Sigmoid colon (tissue), 6 donors: ENCODE measurements at regions not wholly inside any gene's neighbourhood (a gene's known extent, or its start where the extent isn't known, plus 50 kb on each side); places are given as distances from the start of the nearest gene placed in this dataset.

Experiments used
- DNase-seq: peaks from one replicate; pipeline ENCODE4 v3.0.0-alpha.2; 2019
- H3K27ac ChIP-seq, 4 donors: fragments of 200-600 bp; sonication (generic); one replicate each; pipeline ENCODE4 v1.5.1; 2016 to 2019; ENCODE audit warnings: mild to moderate bottlenecking in 1 of 4
- H3K27me3 ChIP-seq, 3 donors: fragments of 200-600 bp; sonication (generic); one replicate each; pipeline ENCODE4 v1.5.1; 2019; ENCODE audit warnings: mild to moderate bottlenecking in 1 of 3
- H3K36me3 ChIP-seq, 4 donors: fragments of 200-600 bp; sonication (generic); one replicate each; pipeline ENCODE4 v1.5.1; 2016 to 2019
- H3K4me1 ChIP-seq, 4 donors: fragments of 200-600 bp; sonication (generic); one replicate each; pipeline ENCODE4 v1.5.1; 2017 to 2019
- H3K4me3 ChIP-seq, 4 donors: fragments of 200-600 bp; sonication (generic); one replicate each; pipeline ENCODE4 v1.5.1; 2017 to 2019; ENCODE audit warnings: mild to moderate bottlenecking in 2 of 4, moderate library complexity in 1 of 4
- H3K9me3 ChIP-seq, 4 donors: fragments of 200-600 bp in 3 of 4; sonication (generic) in 3 of 4; one replicate each; pipeline versions ENCODE4 v1.5.1 to v1.6.1; 2013 to 2019
- CTCF ChIP-seq, 4 experiments: fragments of 450-650 bp in 3 of 4; fragments of 200-600 bp in 1 of 4; IDR thresholded peaks; one replicate each; pipeline ENCODE4 v1.5.1; 2016 to 2019; ENCODE audit warnings: antibody characterized with exemption in 4 of 4, mild to moderate bottlenecking in 3 of 4, moderate library complexity in 2 of 4
- EP300 ChIP-seq, 4 donors: sonication (generic); formaldehyde crosslinking; IDR thresholded peaks; one replicate each; pipeline ENCODE4 v1.6.1; 2017; ENCODE audit warnings: antibody characterized with exemption in 4 of 4
- POLR2A ChIP-seq, 2 donors: fragments of 450-650 bp; IDR thresholded peaks; one replicate each; pipeline ENCODE4 v1.6.1; 2016; ENCODE audit warnings: antibody characterized with exemption in 2 of 2, mild to moderate bottlenecking in 2 of 2, moderate library complexity in 2 of 2
- POLR2AphosphoS5 ChIP-seq, 4 donors: sonication (generic); formaldehyde crosslinking; IDR thresholded peaks; one replicate each; pipeline ENCODE4 v1.6.1; 2017; ENCODE audit warnings: antibody characterized with exemption in 4 of 4
- WGBS, 2 donors: extraction: QIAGEN DNeasy Blood & Tissue Kit; methylation state at CpG; one replicate each; pipeline ENCODE4 v1.1.7; 2013; 5-methylcytosine and 5-hydroxymethylcytosine counted together
- intact Hi-C: fragments of 100-400 bp; cut with DNase I; formaldehyde crosslinking; loops from one replicate; pipeline ENCODE4 v1.15.1; 2023
- donor health status: healthy with polysubstance abuse.
- donor health status: healthy.

- Histone ChIP-seq H3K9me3 (no peaks in the 10 kb centered on the region), H3K4me3 (no peak overlapping the region), H3K27ac (no peak overlapping the region), H3K27me3 (no peaks in the 10 kb centered on the region), H3K36me3 (no peaks in the 10 kb centered on the region), H3K4me1 (no peaks in the 10 kb centered on the region)
- TF ChIP-seq POLR2A (IDR thresholded peaks at IDR 0.05), result no peak
- TF ChIP-seq CTCF (IDR thresholded peaks at IDR 0.05), result no peak
- no peak for TF ChIP-seq EP300 (IDR thresholded peaks at IDR 0.05)
- no peak for TF ChIP-seq POLR2AphosphoS5 (IDR thresholded peaks at IDR 0.05)
- DNase-seq, result no peak
- WGBS, 2 donors, result 65 to 80% methylated on average over 2 of the region's 2 CpGs
- intact Hi-C loops, result no loop called here
Observed at GRCh38 chr7:46029111-46029704, 108.1 kb upstream of the IGFBP3 start.

- TF ChIP-seq CTCF (IDR thresholded peaks at IDR 0.05) (no peak), POLR2AphosphoS5 (IDR thresholded peaks at IDR 0.05) (no peak), EP300 (IDR thresholded peaks at IDR 0.05) (no peak), POLR2A (IDR thresholded peaks at IDR 0.05) (no peak)
- H3K27ac ChIP-seq, result no peak overlapping the region
- no peaks in the 10 kb centered on the region for H3K9me3 ChIP-seq
- no peaks in the 10 kb centered on the region for H3K36me3 ChIP-seq
- no peak for DNase-seq
- no peaks in the 10 kb centered on the region for H3K4me1 ChIP-seq
- no peaks in the 10 kb centered on the region for H3K27me3 ChIP-seq
- no peak overlapping the region for H3K4me3 ChIP-seq
- intact Hi-C loops, result no loop called here
- 93 to 98% methylated on average over 1 of the region's 1 CpG for WGBS, 2 donors
Observed at GRCh38 chr7:46028246-46028645, 107.2 kb upstream of the IGFBP3 start.

DNA sequence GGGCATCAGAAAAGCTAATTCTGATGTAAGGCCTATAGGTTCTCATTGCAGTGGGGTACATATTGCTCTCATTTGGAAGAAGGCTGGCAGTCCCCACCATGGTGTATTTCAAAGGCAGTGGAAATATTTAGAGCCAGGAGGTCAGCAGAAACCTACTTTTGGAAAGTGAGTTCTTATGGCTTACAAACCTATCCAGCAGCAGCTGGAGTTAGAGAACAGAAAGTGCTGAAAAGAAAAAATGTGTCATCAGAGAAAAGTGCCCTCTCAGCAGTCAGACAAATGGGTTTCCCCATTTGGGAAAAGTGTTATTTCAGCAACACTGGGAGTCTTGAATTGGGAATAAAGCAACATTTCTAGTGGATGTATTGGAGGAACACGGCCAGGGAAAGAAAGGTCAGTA, 105.7 kb upstream of the IGFBP3 start:
- Histone ChIP-seq H3K4me1 (no peaks in the 10 kb centered on the region), H3K36me3 (no peaks in the 10 kb centered on the region), H3K27ac (no peak overlapping the region), H3K9me3 (no peaks in the 10 kb centered on the region), H3K27me3 (no peaks in the 10 kb centered on the region), H3K4me3 (no peak overlapping the region)
- intact Hi-C loops, result no loop called here
- WGBS, 2 donors, result 83 to 84% methylated on average over 1 of the region's 1 CpG
- no peak for DNase-seq
- TF ChIP-seq EP300 (IDR thresholded peaks at IDR 0.05) (no peak), POLR2AphosphoS5 (IDR thresholded peaks at IDR 0.05) (no peak), CTCF (IDR thresholded peaks at IDR 0.05) (no peak), POLR2A (IDR thresholded peaks at IDR 0.05) (no peak)

DNA sequence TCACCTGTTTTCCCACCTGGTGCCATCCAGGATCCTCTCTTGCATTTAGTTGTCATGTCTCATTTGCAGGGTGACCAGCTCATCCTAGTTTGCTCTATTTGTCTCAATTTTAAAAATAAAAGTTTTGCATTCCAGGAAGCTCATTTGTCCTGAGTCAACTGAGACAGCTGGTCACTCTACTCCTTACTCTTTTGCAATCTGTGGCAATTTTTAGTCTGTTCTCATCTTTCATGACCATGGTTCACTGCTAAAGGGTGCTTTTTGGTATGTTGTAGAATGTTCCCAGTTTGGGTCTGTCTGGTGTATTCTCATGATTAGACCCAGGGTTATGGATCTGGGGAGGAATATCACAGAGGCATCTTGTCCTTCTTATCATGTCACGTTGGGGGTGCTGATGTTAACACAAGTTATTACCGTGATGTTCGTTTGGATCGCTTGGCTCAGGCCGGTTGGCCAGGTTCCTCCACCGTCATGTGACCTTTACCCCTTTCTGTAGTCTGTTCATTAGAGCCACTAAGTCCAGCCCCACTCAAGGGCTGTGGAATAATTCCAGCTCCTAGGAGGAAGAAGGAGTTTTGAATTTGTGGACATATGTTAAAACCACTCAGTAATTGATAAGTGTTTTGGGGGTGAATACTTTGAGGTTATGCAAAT, 103.3 kb upstream of the IGFBP3 start:
- WGBS, 2 donors, result 39 to 68% methylated on average over 6 of the region's 6 CpGs
- TF ChIP-seq CTCF (IDR thresholded peaks at IDR 0.05) (no peak), EP300 (IDR thresholded peaks at IDR 0.05) (no peak), POLR2AphosphoS5 (IDR thresholded peaks at IDR 0.05) (no peak), POLR2A (IDR thresholded peaks at IDR 0.05) (no peak)
- no peaks in the 10 kb centered on the region for H3K27me3 ChIP-seq
- H3K4me1 ChIP-seq, result no peaks in the 10 kb centered on the region
- no peaks in the 10 kb centered on the region for H3K36me3 ChIP-seq
- intact Hi-C loops, result no loop called here
- H3K27ac ChIP-seq, result no peak overlapping the region
- no peak for DNase-seq
- no peak overlapping the region for H3K4me3 ChIP-seq
- no peaks in the 10 kb centered on the region for H3K9me3 ChIP-seq

DNA sequence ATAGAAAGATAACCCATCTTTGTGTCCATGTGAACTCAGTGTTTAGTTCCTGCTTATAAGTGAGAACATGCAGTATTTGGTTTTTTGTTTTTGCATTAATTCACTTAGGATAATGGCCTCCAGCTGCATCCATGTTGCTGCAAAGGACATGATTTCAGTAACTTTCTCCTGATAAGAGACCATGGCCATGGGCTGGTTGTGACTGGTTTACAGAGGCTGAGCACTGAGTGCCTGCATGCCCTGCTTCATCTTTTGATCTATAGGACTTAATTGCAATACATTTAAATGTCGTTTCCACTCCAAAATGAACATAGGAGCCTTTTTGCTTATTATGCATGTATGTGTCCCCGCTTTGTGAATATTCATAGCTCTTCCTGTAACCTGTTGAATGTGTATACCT, 101.3 kb upstream of the IGFBP3 start:
- no peak for DNase-seq
- intact Hi-C loops, result no loop called here
- Histone ChIP-seq H3K27ac (no peak overlapping the region), H3K4me1 (no peaks in the 10 kb centered on the region), H3K36me3 (no peaks in the 10 kb centered on the region), H3K4me3 (no peak overlapping the region), H3K27me3 (no peaks in the 10 kb centered on the region), H3K9me3 (no peaks in the 10 kb centered on the region)
- WGBS, 2 donors, result 68 to 88% methylated on average over 2 of the region's 2 CpGs
- no peak for TF ChIP-seq POLR2A (IDR thresholded peaks at IDR 0.05)
